ENCODE measurements at regions not wholly inside any gene's neighbourhood (a gene's known extent, or its start where the extent isn't known, plus 50 kb on each side); places are given as distances from the start of the nearest gene placed in this dataset.

- no peak for DNase-seq
These were observed 523.0 kb downstream of the TXNL1 start for GRCh38 chr18:56115071-56116015.

GRCh38 chr18:56112984-56113383 is 525.0 kb upstream of the TCF4 start:
- DNase-seq, result no peak

GRCh38 chr18:56112013-56112749 is 524.2 kb upstream of the TCF4 start:
- no peak for DNase-seq

- no peak for DNase-seq
These were observed 521.8 kb upstream of the TCF4 start for GRCh38 chr18:56109757-56110156.

GRCh38 chr18:56108478-56109367 is 520.7 kb upstream of the TCF4 start:
- no peak for DNase-seq

- DNase-seq, result no peak
These were observed 520.0 kb upstream of the TCF4 start for GRCh38 chr18:56107821-56108477.

GRCh38 chr18:56100090-56100722 is 512.2 kb upstream of the TCF4 start:
- DNase-seq, result no peak

GRCh38 chr18:56097621-56098020 is 509.6 kb upstream of the TCF4 start:
- DNase-seq, result no peak

GRCh38 chr18:56096861-56097260 is 508.9 kb upstream of the TCF4 start:
- DNase-seq, result no peak

GRCh38 chr18:56089612-56090258 is 501.7 kb upstream of the TCF4 start:
- no peak for DNase-seq

- DNase-seq, result no peak
These were observed 498.8 kb upstream of the TCF4 start for GRCh38 chr18:56086786-56087185.

GRCh38 chr18:56086176-56086575 is 498.2 kb upstream of the TCF4 start:
- no peak for DNase-seq

- no peak for DNase-seq
These were observed 497.6 kb upstream of the TCF4 start for GRCh38 chr18:56085551-56085950.

- peak; percentile 76 for DNase-seq
These were observed 495.7 kb upstream of the TCF4 start for GRCh38 chr18:56083523-56084287.

- DNase-seq, result no peak
These were observed 495.1 kb upstream of the TCF4 start for GRCh38 chr18:56083097-56083521.

GRCh38 chr18:56076723-56077122 is 488.7 kb upstream of the TCF4 start:
- DNase-seq, result no peak

GRCh38 chr18:56068701-56069100 is 480.7 kb upstream of the TCF4 start:
- DNase-seq, result no peak

GRCh38 chr18:56067969-56068671 is 480.1 kb upstream of the TCF4 start:
- no peak for DNase-seq

GRCh38 chr18:56067214-56067894 is 479.4 kb upstream of the TCF4 start:
- DNase-seq, result no peak
